Trophoblast cell (in vitro differentiated cells and primary cell): ENCODE measurements at regions not wholly inside any gene's neighbourhood (a gene's known extent, or its start where the extent isn't known, plus 50 kb on each side); places are given as distances from the start of the nearest gene placed in this dataset.

ENCODE experiments used
- DNase-seq, 2 donors: peaks; one replicate each; pipeline ENCODE4 v3.0.0-alpha.2; 2016
- H2AFZ ChIP-seq: 2 replicates; pipeline ENCODE4 v1.6.1; 2013; ENCODE audit warnings: low read length, moderate library complexity, mild to moderate bottlenecking; ENCODE audit not compliant: insufficient read depth, poor library complexity
- H2AK5ac ChIP-seq: 2 replicates; pipeline ENCODE4 v1.6.1; 2013; ENCODE audit warnings: mild to moderate bottlenecking, low read length
- H2BK120ac ChIP-seq: 2 replicates; pipeline ENCODE4 v1.6.1; 2013; ENCODE audit warnings: low read length, mild to moderate bottlenecking, moderate library complexity; ENCODE audit not compliant: insufficient read depth, poor library complexity
- H2BK12ac ChIP-seq: 2 replicates; pipeline ENCODE4 v1.6.1; 2013; ENCODE audit warnings: mild to moderate bottlenecking, low read length, moderate library complexity
- H2BK5ac ChIP-seq: 2 replicates; pipeline ENCODE4 v1.6.1; 2013; ENCODE audit warnings: low read length, low read depth, moderate library complexity, mild to moderate bottlenecking; ENCODE audit not compliant: poor library complexity
- H3K14ac ChIP-seq: 2 replicates; pipeline ENCODE4 v1.6.1; 2013; ENCODE audit warnings: mild to moderate bottlenecking, low read length
- H3K18ac ChIP-seq: 2 replicates; pipeline ENCODE4 v1.6.1; 2013; ENCODE audit warnings: mild to moderate bottlenecking, low read length
- H3K23ac ChIP-seq: 2 replicates; pipeline ENCODE4 v1.6.1; 2013; ENCODE audit warnings: low read length
- H3K27ac ChIP-seq: 2 replicates; pipeline ENCODE4 v1.5.1; 2013; ENCODE audit warnings: low read depth, mild to moderate bottlenecking, inconsistent platforms, low read length, moderate library complexity
- H3K27me3 ChIP-seq: 2 replicates; pipeline ENCODE4 v1.6.1; 2013; ENCODE audit warnings: inconsistent platforms, mild to moderate bottlenecking, low read length, moderate library complexity; ENCODE audit not compliant: insufficient read depth
- H3K36me3 ChIP-seq, 2 experiments: 1 replicate in 1 of 2; 2 replicates in 1 of 2; pipeline ENCODE4 v1.6.1; 2013; ENCODE audit warnings: low read length in 2 of 2, mild to moderate bottlenecking in 2 of 2, moderate library complexity in 1 of 2; ENCODE audit not compliant: insufficient read depth in 2 of 2, control insufficient read depth in 1 of 2
- H3K4ac ChIP-seq: 2 replicates; pipeline ENCODE4 v1.6.1; 2013; ENCODE audit warnings: low read depth, mild to moderate bottlenecking, low read length, moderate library complexity
- H3K4me1 ChIP-seq, 2 experiments: 1 replicate in 1 of 2; 2 replicates in 1 of 2; pipeline ENCODE4 v1.6.1; 2013; ENCODE audit warnings: low read length in 2 of 2, mild to moderate bottlenecking in 2 of 2, moderate library complexity in 1 of 2; ENCODE audit not compliant: insufficient read depth in 2 of 2, control insufficient read depth in 1 of 2
- H3K4me2 ChIP-seq: 2 replicates; pipeline ENCODE4 v1.6.1; 2013; ENCODE audit warnings: inconsistent platforms, mild to moderate bottlenecking, low read length, moderate library complexity
- H3K4me3 ChIP-seq: 2 replicates; pipeline ENCODE4 v1.5.1; 2013; ENCODE audit warnings: mild to moderate bottlenecking, low read depth, low read length, inconsistent platforms
- H3K79me1 ChIP-seq: one replicate; pipeline ENCODE4 v1.6.1; 2013; ENCODE audit warnings: low read length
- H3K79me2 ChIP-seq: 2 replicates; pipeline ENCODE4 v1.6.1; 2013; ENCODE audit warnings: low read length, mild to moderate bottlenecking; ENCODE audit not compliant: control insufficient read depth, insufficient read depth, poor library complexity
- H3K9ac ChIP-seq: 2 replicates; pipeline ENCODE4 v1.6.1; 2013; ENCODE audit warnings: mild to moderate bottlenecking, low read length
- H3K9me3 ChIP-seq: 2 replicates; pipeline ENCODE4 v1.6.1; 2013; ENCODE audit warnings: low read depth, mild to moderate bottlenecking, control low read depth, inconsistent platforms, low read length; ENCODE audit not compliant: insufficient read depth
- H4K12ac ChIP-seq: 2 replicates; pipeline ENCODE4 v1.6.1; 2013; ENCODE audit warnings: low read depth, mild to moderate bottlenecking, low read length, moderate library complexity
- H4K8ac ChIP-seq: 2 replicates; pipeline ENCODE4 v1.6.1; 2013; ENCODE audit warnings: low read depth, mild to moderate bottlenecking, low read length, moderate library complexity
- H4K91ac ChIP-seq: one replicate; pipeline ENCODE4 v1.6.1; 2013; ENCODE audit warnings: low read depth, mild to moderate bottlenecking, low read length, moderate library complexity
- WGBS: extraction: QIAGEN DNeasy Blood & Tissue Kit; methylation state at CpG from one replicate; pipeline ENCODE4 v1.1.7; 2013; ENCODE audit warnings: missing lambda C conversion rate; ENCODE audit not compliant: insufficient read length, insufficient coverage; ENCODE audit errors: extremely low coverage; 5-methylcytosine and 5-hydroxymethylcytosine counted together

DNA sequence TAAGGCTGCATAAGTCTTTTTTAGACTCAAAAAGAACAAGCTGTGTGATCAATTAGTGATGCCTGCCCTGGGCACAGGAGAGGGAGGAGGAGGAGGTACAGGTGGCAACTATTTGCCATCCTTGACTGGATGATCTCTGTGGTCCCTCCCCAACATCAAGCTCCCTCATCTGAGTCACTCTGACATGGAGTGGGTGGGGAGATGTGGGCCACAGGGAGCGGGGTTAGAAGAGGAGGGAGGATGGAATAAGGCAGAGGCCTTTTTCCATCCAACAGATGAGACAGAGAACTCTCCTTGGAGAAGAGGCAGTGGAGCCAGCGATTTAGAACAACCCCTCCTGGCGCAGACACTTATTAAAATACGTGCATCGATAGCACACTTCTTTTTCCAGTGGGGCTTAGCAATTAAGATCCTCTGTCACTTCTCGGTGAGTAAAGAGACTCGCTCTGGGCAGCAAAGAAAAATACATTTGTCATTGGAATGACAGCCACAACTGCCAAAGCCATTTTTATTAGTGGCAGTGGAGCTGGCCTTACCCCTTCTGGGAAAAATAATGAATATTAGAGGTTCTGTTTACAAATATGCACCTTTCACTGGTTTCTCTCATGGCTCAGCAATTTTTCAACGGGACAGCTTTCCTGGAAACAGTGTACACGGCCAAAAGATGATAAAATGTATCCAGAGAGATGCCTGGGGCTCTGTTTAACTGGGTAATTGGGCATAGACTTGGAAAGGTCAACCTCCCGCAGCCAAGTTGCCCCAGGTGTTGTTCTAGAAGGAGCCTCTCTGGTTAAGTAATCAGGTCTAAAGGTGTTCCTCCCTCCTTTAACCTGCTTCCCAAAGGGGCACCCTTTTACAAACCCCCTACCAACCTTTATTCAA, 238.4 kb upstream of the CXCR4 start:
- H3K18ac ChIP-seq = no peak overlapping the region
- H3K23ac ChIP-seq = no peak overlapping the region
- H4K12ac ChIP-seq = no peak overlapping the region
- no peaks in the 10 kb centered on the region for H3K36me3 ChIP-seq
- H3K4me1 ChIP-seq = no peaks in the 10 kb centered on the region
- no peak overlapping the region for H3K4me3 ChIP-seq
- no peak overlapping the region for H3K4me2 ChIP-seq
- no peak overlapping the region for H2AFZ ChIP-seq
- no peak overlapping the region for H4K8ac ChIP-seq
- no peak overlapping the region for H3K9ac ChIP-seq
- H2BK12ac ChIP-seq = no peak overlapping the region
- no peak overlapping the region for H3K14ac ChIP-seq
- DNase-seq = no peak
- no peaks in the 10 kb centered on the region for H3K79me1 ChIP-seq
- no peak overlapping the region for H2BK120ac ChIP-seq
- no peak overlapping the region for H4K91ac ChIP-seq
- H3K27me3 ChIP-seq = no peaks in the 10 kb centered on the region
- H3K4ac ChIP-seq = no peak overlapping the region
- no peaks in the 10 kb centered on the region for H3K79me2 ChIP-seq
- no CpG with 5 or more reads among the region's 10 CpGs for WGBS
- no peak overlapping the region for H2BK5ac ChIP-seq
- H2AK5ac ChIP-seq = no peak overlapping the region
- no peak overlapping the region for H3K27ac ChIP-seq
- H3K9me3 ChIP-seq = no peaks in the 10 kb centered on the region

DNA sequence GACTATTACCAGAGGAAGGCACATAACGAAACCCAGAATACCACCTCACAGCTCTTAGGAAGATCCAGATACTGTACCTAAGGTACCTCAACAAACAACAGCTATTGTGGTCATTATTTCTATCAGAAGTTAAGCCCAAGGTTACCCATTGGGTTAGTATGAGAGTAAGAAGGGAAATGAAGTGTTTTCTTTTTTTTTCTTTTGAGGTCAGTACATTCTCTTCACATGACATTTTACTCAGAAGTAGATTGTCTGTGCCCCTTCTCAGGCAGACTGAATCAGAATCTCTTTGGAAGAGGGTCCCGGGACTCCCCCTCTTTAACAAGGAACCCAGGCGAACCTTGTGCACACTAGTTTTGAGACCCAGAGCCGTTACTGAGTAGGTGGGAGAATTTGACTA, 233.7 kb upstream of the CXCR4 start:
- no CpG with 5 or more reads among the region's 4 CpGs for WGBS
- H2AK5ac ChIP-seq = no peak overlapping the region
- no peak overlapping the region for H3K9ac ChIP-seq
- H3K27ac ChIP-seq = no peak overlapping the region
- no peaks in the 10 kb centered on the region for H3K36me3 ChIP-seq
- no peak overlapping the region for H2BK120ac ChIP-seq
- H4K12ac ChIP-seq = no peak overlapping the region
- H3K4me2 ChIP-seq = no peak overlapping the region
- no peaks in the 10 kb centered on the region for H3K27me3 ChIP-seq
- H3K79me2 ChIP-seq = no peaks in the 10 kb centered on the region
- peaks cover 1% of the 10 kb centered on the region for H3K9me3 ChIP-seq
- no peak overlapping the region for H4K91ac ChIP-seq
- no peak overlapping the region for H4K8ac ChIP-seq
- H3K4ac ChIP-seq = no peak overlapping the region
- H2BK5ac ChIP-seq = no peak overlapping the region
- no peak overlapping the region for H3K18ac ChIP-seq
- no peaks in the 10 kb centered on the region for H3K79me1 ChIP-seq
- no peak overlapping the region for H2AFZ ChIP-seq
- no peak overlapping the region for H3K4me3 ChIP-seq
- DNase-seq = no peak
- no peak overlapping the region for H3K23ac ChIP-seq
- H3K14ac ChIP-seq = no peak overlapping the region
- H3K4me1 ChIP-seq = no peaks in the 10 kb centered on the region
- H2BK12ac ChIP-seq = no peak overlapping the region

GRCh38 chr2:136347981-136348380, 230.0 kb upstream of the CXCR4 start:
- no peaks in the 10 kb centered on the region for H3K27me3 ChIP-seq
- no peaks in the 10 kb centered on the region for H3K36me3 ChIP-seq
- H2BK120ac ChIP-seq = no peak overlapping the region
- H3K79me1 ChIP-seq = no peaks in the 10 kb centered on the region
- no peak overlapping the region for H2BK12ac ChIP-seq
- no peak overlapping the region for H4K91ac ChIP-seq
- H3K79me2 ChIP-seq = no peaks in the 10 kb centered on the region
- H3K4me1 ChIP-seq = no peaks in the 10 kb centered on the region
- H4K8ac ChIP-seq = no peak overlapping the region
- H3K23ac ChIP-seq = no peak overlapping the region
- no peak overlapping the region for H3K9ac ChIP-seq
- H2BK5ac ChIP-seq = no peak overlapping the region
- no peak overlapping the region for H3K4me2 ChIP-seq
- WGBS = no CpG with 5 or more reads among the region's 2 CpGs
- no peak overlapping the region for H3K27ac ChIP-seq
- H3K18ac ChIP-seq = no peak overlapping the region
- H3K9me3 ChIP-seq = peaks cover 1% of the 10 kb centered on the region
- no peak overlapping the region for H2AFZ ChIP-seq
- no peak overlapping the region for H3K4ac ChIP-seq
- no peak for DNase-seq
- no peak overlapping the region for H4K12ac ChIP-seq
- no peak overlapping the region for H3K14ac ChIP-seq
- no peak overlapping the region for H2AK5ac ChIP-seq
- H3K4me3 ChIP-seq = no peak overlapping the region

- no peak overlapping the region for H2BK12ac ChIP-seq
- H4K91ac ChIP-seq = no peak overlapping the region
- WGBS = no CpG with 5 or more reads among the region's 3 CpGs
- H3K14ac ChIP-seq = no peak overlapping the region
- H3K79me2 ChIP-seq = no peaks in the 10 kb centered on the region
- no peaks in the 10 kb centered on the region for H3K4me1 ChIP-seq
- H2BK120ac ChIP-seq = no peak overlapping the region
- H3K36me3 ChIP-seq = no peaks in the 10 kb centered on the region
- no peak overlapping the region for H3K4me3 ChIP-seq
- H3K79me1 ChIP-seq = no peaks in the 10 kb centered on the region
- H2AK5ac ChIP-seq = no peak overlapping the region
- H3K9me3 ChIP-seq = peaks cover 1% of the 10 kb centered on the region
- no peak overlapping the region for H3K27ac ChIP-seq
- H3K27me3 ChIP-seq = no peaks in the 10 kb centered on the region
- H3K4ac ChIP-seq = no peak overlapping the region
- no peak overlapping the region for H4K12ac ChIP-seq
- H3K18ac ChIP-seq = no peak overlapping the region
- H4K8ac ChIP-seq = no peak overlapping the region
- DNase-seq = no peak
- no peak overlapping the region for H2AFZ ChIP-seq
- H3K4me2 ChIP-seq = no peak overlapping the region
- no peak overlapping the region for H2BK5ac ChIP-seq
- H3K9ac ChIP-seq = no peak overlapping the region
- H3K23ac ChIP-seq = no peak overlapping the region
These were observed 226.4 kb upstream of the CXCR4 start for GRCh38 chr2:136344339-136344738.
